HG03571 (cell line): ENCODE measurements at regions not wholly inside any gene's neighbourhood (a gene's known extent, or its start where the extent isn't known, plus 50 kb on each side); places are given as distances from the start of the nearest gene placed in this dataset.
"Not testable (repeated sequence)": the region's sequence is repeated elsewhere in the genome, so short reads cannot be mapped to it uniquely, and the experiment has no call there.

ENCODE experiments used
- ATAC-seq: cut with Tn5 transposase; IDR thresholded peaks from one replicate; pipeline ENCODE4 v1.9.1; 2021; ENCODE audit not compliant: unreplicated experiment

GRCh38 chr2:111355823-111356511 lies 235.3 kb downstream of the BCL2L11 start:
- not testable (repeated sequence) for ATAC-seq

GRCh38 chr2:111356512-111357031 lies 235.9 kb downstream of the BCL2L11 start:
- not testable (repeated sequence) for ATAC-seq

GRCh38 chr2:111365986-111366640 lies 245.4 kb downstream of the BCL2L11 start:
- ATAC-seq, result not testable (repeated sequence)

- not testable (repeated sequence) for ATAC-seq
Measured at GRCh38 chr2:111366641-111367029, 245.9 kb downstream of the BCL2L11 start.

GRCh38 chr2:111367080-111367479 lies 246.4 kb downstream of the BCL2L11 start:
- ATAC-seq, result not testable (repeated sequence)

GRCh38 chr2:111367871-111368270 lies 247.2 kb downstream of the BCL2L11 start:
- ATAC-seq, result not testable (repeated sequence)

GRCh38 chr2:111368288-111368687 lies 247.6 kb downstream of the BCL2L11 start:
- ATAC-seq, result not testable (repeated sequence)

GRCh38 chr2:111373060-111373459 lies 252.3 kb downstream of the BCL2L11 start:
- ATAC-seq, result not testable (repeated sequence)

GRCh38 chr2:111373989-111374388 lies 253.3 kb downstream of the BCL2L11 start:
- ATAC-seq, result not testable (repeated sequence)

- not testable (repeated sequence) for ATAC-seq
Measured at GRCh38 chr2:111374734-111375133, 254.0 kb downstream of the BCL2L11 start.

GRCh38 chr2:111375320-111375883 lies 254.7 kb downstream of the BCL2L11 start:
- not testable (repeated sequence) for ATAC-seq

GRCh38 chr2:111376272-111376970 lies 255.7 kb downstream of the BCL2L11 start:
- ATAC-seq, result not testable (repeated sequence)

- not testable (repeated sequence) for ATAC-seq
Measured at GRCh38 chr2:111376971-111377352, 256.2 kb downstream of the BCL2L11 start.

GRCh38 chr2:111377386-111377959 lies 256.8 kb downstream of the BCL2L11 start:
- ATAC-seq, result not testable (repeated sequence)

- not testable (repeated sequence) for ATAC-seq
Measured at GRCh38 chr2:111378348-111378747, 257.6 kb downstream of the BCL2L11 start.

- not testable (repeated sequence) for ATAC-seq
Measured at GRCh38 chr2:111380733-111381439, 260.2 kb downstream of the BCL2L11 start.

- ATAC-seq, result not testable (repeated sequence)
Measured at GRCh38 chr2:111381530-111382306, 261.0 kb downstream of the BCL2L11 start.

GRCh38 chr2:111382507-111382906 lies 261.8 kb downstream of the BCL2L11 start:
- ATAC-seq, result not testable (repeated sequence)

- not testable (repeated sequence) for ATAC-seq
Measured at GRCh38 chr2:111383311-111383710, 262.6 kb downstream of the BCL2L11 start.
